BE2C (cell line): ENCODE measurements at regions not wholly inside any gene's neighbourhood (a gene's known extent, or its start where the extent isn't known, plus 50 kb on each side); places are given as distances from the start of the nearest gene placed in this dataset.

Experiments used
- DNase-seq: peaks from one replicate; pipeline ENCODE4 v3.0.0-alpha.2; 2020
- H3K27me3 ChIP-seq: fragments of 250-450 bp; sonication (Bioruptor Pico); 2 replicates; pipeline ENCODE4 v1.5.1; 2020; ENCODE audit warnings: mild to moderate bottlenecking
- H3K36me3 ChIP-seq: fragments of 250-450 bp; sonication (Bioruptor Pico); 2 replicates; pipeline ENCODE4 v1.5.1; 2020; ENCODE audit warnings: mild to moderate bottlenecking
- H3K4me1 ChIP-seq: fragments of 250-450 bp; sonication (Bioruptor Pico); 2 replicates; pipeline ENCODE4 v1.5.1; 2020
- H3K4me3 ChIP-seq: 2 replicates; pipeline ENCODE4 v1.5.1; 2011; ENCODE audit warnings: low read depth, low read length
- H3K9me3 ChIP-seq: fragments of 250-450 bp; sonication (Bioruptor Pico); 2 replicates; pipeline ENCODE4 v1.5.1; 2020
- CTCF ChIP-seq: IDR thresholded peaks from 2 replicates; pipeline ENCODE4 v1.5.1; 2012; ENCODE audit warnings: mild to moderate bottlenecking, low read depth, low read length

GRCh38 chr5:176162888-176163287, 75.3 kb upstream of the SIMC1 start:
- peaks cover 34% of the 10 kb centered on the region for H3K27me3 ChIP-seq
- DNase-seq, result no peak
- no peak overlapping the region for H3K4me3 ChIP-seq
- no peaks in the 10 kb centered on the region for H3K36me3 ChIP-seq
- TF ChIP-seq CTCF, result no peak
- no peaks in the 10 kb centered on the region for H3K4me1 ChIP-seq
- no peaks in the 10 kb centered on the region for H3K9me3 ChIP-seq

- DNase-seq, result no peak
Measured at GRCh38 chr5:176166427-176166826, 71.8 kb upstream of the SIMC1 start.

GRCh38 chr5:176167800-176168199, 70.4 kb upstream of the SIMC1 start:
- Histone ChIP-seq H3K4me3 (no peak overlapping the region), H3K27me3 (peaks cover 29% of the 10 kb centered on the region), H3K4me1 (no peaks in the 10 kb centered on the region), H3K36me3 (no peaks in the 10 kb centered on the region), H3K9me3 (no peaks in the 10 kb centered on the region)
- TF ChIP-seq CTCF, result no peak
- DNase-seq, result no peak

More at GRCh38 chr5:176166427-176166826, 71.8 kb upstream of the SIMC1 start:
- no peak for TF ChIP-seq CTCF
- Histone ChIP-seq H3K36me3 (no peaks in the 10 kb centered on the region), H3K27me3 (peaks cover 32% of the 10 kb centered on the region), H3K4me1 (no peaks in the 10 kb centered on the region), H3K4me3 (no peak overlapping the region), H3K9me3 (no peaks in the 10 kb centered on the region)

DNA sequence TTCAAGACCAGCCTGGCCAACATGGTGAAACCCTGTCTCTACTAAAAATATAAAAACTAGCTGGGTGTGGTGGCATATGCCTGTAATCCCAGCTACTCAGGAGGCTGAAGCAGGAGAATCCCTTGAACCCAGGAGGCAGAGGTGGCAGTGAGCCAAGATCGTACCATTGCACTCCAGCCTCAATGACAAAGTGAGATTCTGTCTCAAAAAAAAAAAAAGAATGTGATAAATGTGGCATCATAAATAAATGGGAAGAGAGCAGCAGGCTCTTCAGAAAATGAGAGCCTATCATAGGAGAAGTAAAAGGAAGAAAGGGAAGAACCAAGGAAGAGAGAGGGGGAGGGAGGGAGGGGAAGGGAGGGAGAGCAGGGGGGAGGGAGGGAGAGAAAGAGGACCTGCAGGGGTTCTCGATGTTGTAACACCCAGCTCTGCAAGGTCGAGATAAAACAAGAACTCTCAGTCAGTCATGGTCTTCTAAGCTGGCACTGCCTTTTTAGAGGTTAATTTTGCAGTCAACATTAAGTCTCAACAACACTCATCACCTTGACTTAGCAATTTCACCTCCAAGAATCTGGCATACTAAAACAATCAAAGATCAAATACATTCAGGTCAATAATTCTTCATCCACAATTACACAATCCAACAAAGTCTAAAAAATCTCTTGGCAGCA, 68.7 kb upstream of the SIMC1 start:
- DNase-seq, result no peak
- Histone ChIP-seq H3K4me3 (no peak overlapping the region), H3K27me3 (peaks cover 31% of the 10 kb centered on the region), H3K4me1 (no peaks in the 10 kb centered on the region), H3K9me3 (no peaks in the 10 kb centered on the region), H3K36me3 (no peaks in the 10 kb centered on the region)
- TF ChIP-seq CTCF, result no peak

DNA sequence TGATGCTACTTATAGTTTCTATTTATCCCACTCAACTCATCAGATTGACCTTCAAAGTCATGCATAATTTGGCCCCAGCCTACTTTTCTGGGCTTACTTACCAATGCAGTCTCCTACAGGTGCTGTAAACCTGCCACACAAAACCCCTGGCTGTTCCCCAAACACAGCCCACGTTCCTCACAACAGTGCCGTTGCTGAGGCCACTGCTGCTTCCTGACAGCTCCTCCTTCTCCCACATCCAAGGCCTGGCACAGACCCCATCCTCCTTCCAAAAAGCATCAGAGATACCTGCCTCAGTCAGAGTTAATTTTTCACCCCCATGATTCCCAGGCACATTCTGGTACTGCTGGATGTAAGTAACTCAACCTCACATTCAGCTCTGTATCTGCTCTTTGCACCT, 68.1 kb upstream of the SIMC1 start:
- DNase-seq, result no peak
- no peak overlapping the region for H3K4me3 ChIP-seq
- TF ChIP-seq CTCF, result no peak
- H3K4me1 ChIP-seq, result no peaks in the 10 kb centered on the region
- peaks cover 36% of the 10 kb centered on the region for H3K27me3 ChIP-seq
- H3K9me3 ChIP-seq, result no peaks in the 10 kb centered on the region
- H3K36me3 ChIP-seq, result no peaks in the 10 kb centered on the region

GRCh38 chr5:176171171-176171760, 67.0 kb upstream of the SIMC1 start:
- TF ChIP-seq CTCF, result no peak
- Histone ChIP-seq H3K4me1 (no peaks in the 10 kb centered on the region), H3K36me3 (no peaks in the 10 kb centered on the region), H3K27me3 (peaks cover 40% of the 10 kb centered on the region), H3K9me3 (no peaks in the 10 kb centered on the region), H3K4me3 (no peak overlapping the region)
- DNase-seq, result no peak
